Keratinocyte (primary cell): ENCODE measurements at regions not wholly inside any gene's neighbourhood (a gene's known extent, or its start where the extent isn't known, plus 50 kb on each side); places are given as distances from the start of the nearest gene placed in this dataset.

ENCODE experiments used
- DNase-seq: peaks from one replicate; pipeline ENCODE4 v3.0.0-alpha.2; 2011; ENCODE audit warnings: low read depth, missing footprints, low spot score
- FAIRE-seq: peaks from 2 replicates; lab custom pipeline; 2011; peaks lifted over from hg19 to GRCh38; lab: Jason Lieb, UNC
- H2AFZ ChIP-seq: 2 replicates; pipeline ENCODE4 v1.6.0; 2012; ENCODE audit warnings: low read length, control low read depth, inconsistent platforms; ENCODE audit not compliant: control insufficient read depth
- H3K27ac ChIP-seq: 2 replicates; pipeline ENCODE4 v1.5.1; 2011; ENCODE audit warnings: low read length; ENCODE audit not compliant: control insufficient read depth, insufficient read depth
- H3K27me3 ChIP-seq: 3 replicates; pipeline ENCODE4 v1.6.0; 2011; ENCODE audit warnings: low read length; ENCODE audit not compliant: control insufficient read depth, insufficient read depth; ENCODE audit errors: extremely low read depth
- H3K36me3 ChIP-seq, 2 experiments: 2 replicates in 1 of 2; 3 replicates in 1 of 2; pipeline ENCODE4 v1.5.1; 2011; ENCODE audit warnings: low read length in 2 of 2, mild to moderate bottlenecking in 1 of 2; ENCODE audit not compliant: control insufficient read depth in 2 of 2, insufficient read depth in 2 of 2; ENCODE audit errors: extremely low read depth in 1 of 2
- H3K4me1 ChIP-seq: 3 replicates; pipeline ENCODE4 v1.5.1; 2011; ENCODE audit warnings: low read length; ENCODE audit not compliant: control insufficient read depth, insufficient read depth; ENCODE audit errors: extremely low read depth
- H3K4me2 ChIP-seq: 3 replicates; pipeline ENCODE4 v1.6.0; 2011; ENCODE audit warnings: low read depth, low read length; ENCODE audit not compliant: control insufficient read depth, insufficient read depth; ENCODE audit errors: extremely low read depth
- H3K4me3 ChIP-seq, 3 experiments: fragments of 200-600 bp in 1 of 3; sonication (generic) in 1 of 3; 2 replicates in 2 of 3; 3 replicates in 1 of 3; pipeline ENCODE4 v1.5.1; 2011 to 2016; ENCODE audit warnings: low read length in 3 of 3, mild to moderate bottlenecking in 3 of 3, control low read depth in 2 of 3, inconsistent platforms in 1 of 3, low read depth in 1 of 3, mixed read lengths in 1 of 3, mixed run types in 1 of 3, moderate library complexity in 1 of 3; ENCODE audit not compliant: control insufficient read depth in 2 of 3, insufficient read depth in 2 of 3; ENCODE audit errors: extremely low read depth in 1 of 3
- H3K79me2 ChIP-seq: 2 replicates; pipeline ENCODE4 v1.6.0; 2012; ENCODE audit warnings: low read length; ENCODE audit not compliant: control insufficient read depth, insufficient read depth
- H3K9ac ChIP-seq: 3 replicates; pipeline ENCODE4 v1.6.0; 2011; ENCODE audit warnings: low read length; ENCODE audit not compliant: control insufficient read depth, insufficient read depth; ENCODE audit errors: extremely low read depth
- H3K9me1 ChIP-seq: 3 replicates; pipeline ENCODE4 v1.6.0; 2011; ENCODE audit warnings: low read length; ENCODE audit not compliant: control insufficient read depth, insufficient read depth; ENCODE audit errors: extremely low read depth
- H3K9me3 ChIP-seq: 2 replicates; pipeline ENCODE4 v1.5.1; 2012; ENCODE audit warnings: low read depth, low read length; ENCODE audit not compliant: control insufficient read depth
- H4K20me1 ChIP-seq: 3 replicates; pipeline ENCODE4 v1.6.0; 2011; ENCODE audit warnings: low read length; ENCODE audit not compliant: control insufficient read depth, insufficient read depth; ENCODE audit errors: extremely low read depth
- CTCF ChIP-seq, 3 experiments: IDR thresholded peaks in 1 of 3; conservative IDR thresholded peaks in 1 of 3; optimal IDR thresholded peaks in 1 of 3; 2 replicates in 2 of 3; 3 replicates in 1 of 3; pipeline versions ENCODE3 to v1.5.1; 2011; ENCODE audit warnings: low read length in 3 of 3, mild to moderate bottlenecking in 3 of 3, moderate library complexity in 2 of 3, control low read depth in 1 of 3, inconsistent platforms in 1 of 3; ENCODE audit not compliant: insufficient read depth in 2 of 3; ENCODE audit errors: extremely low read depth in 1 of 3
- EZH2 ChIP-seq: IDR thresholded peaks from one replicate; pipeline ENCODE4 v1.6.1; 2012; ENCODE audit warnings: inconsistent platforms, mild to moderate bottlenecking, low read length, moderate library complexity
- dilution Hi-C: fragments of 300-500 bp; cut with MboI; formaldehyde crosslinking; loops from one replicate; pipeline ENCODE4 v1.7.0; 2020; ENCODE audit warnings: low sequenced_read_pairs; ENCODE audit not compliant: extremely low pct_ligation_motif_present

GRCh38 chr5:2212481-2212880 lies 329.8 kb upstream of the IRX4 start:
- no peaks in the 10 kb centered on the region for H3K4me1 ChIP-seq
- dilution Hi-C loops, result no loop called here

GRCh38 chr5:2208239-2208544 lies 325.5 kb upstream of the IRX4 start:
- H3K36me3 ChIP-seq, result no peaks in the 10 kb centered on the region
- DNase-seq (no peak), FAIRE-seq (no peak)
- dilution Hi-C loops, result no loop called here
- H3K4me1 ChIP-seq, result no peaks in the 10 kb centered on the region
- no peaks in the 10 kb centered on the region for H3K27me3 ChIP-seq
- no peak overlapping the region for H3K9ac ChIP-seq
- H2AFZ ChIP-seq, result no peak overlapping the region
- no peaks in the 10 kb centered on the region for H3K9me3 ChIP-seq
- no peaks in the 10 kb centered on the region for H3K9me1 ChIP-seq
- no peak overlapping the region for H3K4me3 ChIP-seq
- no peaks in the 10 kb centered on the region for H3K79me2 ChIP-seq
- H3K4me2 ChIP-seq, result no peak overlapping the region
- no peak overlapping the region for H3K27ac ChIP-seq
- no peak for TF ChIP-seq CTCF (optimal IDR thresholded peaks at IDR 0.05 in 1 of 3, IDR thresholded peaks at IDR 0.05 in 1 of 3, conservative IDR thresholded peaks at IDR 0.05 in 1 of 3; ENCODE audit: extremely low read depth in 1 of 3, insufficient read depth in 2 of 3, low read length in 3 of 3)
- no peak for TF ChIP-seq EZH2
- H4K20me1 ChIP-seq, result no peaks in the 10 kb centered on the region

More at GRCh38 chr5:2212481-2212880, 329.8 kb upstream of the IRX4 start:
- Histone ChIP-seq H3K4me2 (no peak overlapping the region), H3K27me3 (no peaks in the 10 kb centered on the region), H2AFZ (no peak overlapping the region), H4K20me1 (no peaks in the 10 kb centered on the region), H3K4me3 (no peak overlapping the region), H3K9me1 (no peaks in the 10 kb centered on the region), H3K36me3 (no peaks in the 10 kb centered on the region), H3K79me2 (no peaks in the 10 kb centered on the region), H3K27ac (no peak overlapping the region), H3K9ac (no peak overlapping the region), H3K9me3 (no peaks in the 10 kb centered on the region)
- TF ChIP-seq CTCF (optimal IDR thresholded peaks at IDR 0.05 in 1 of 3, IDR thresholded peaks at IDR 0.05 in 1 of 3, conservative IDR thresholded peaks at IDR 0.05 in 1 of 3; ENCODE audit: extremely low read depth in 1 of 3, insufficient read depth in 2 of 3, low read length in 3 of 3), result no peak
- TF ChIP-seq EZH2, result no peak
- DNase-seq (no peak), FAIRE-seq (no peak)
